ENCODE measurements at regions not wholly inside any gene's neighbourhood (a gene's known extent, or its start where the extent isn't known, plus 50 kb on each side); places are given as distances from the start of the nearest gene placed in this dataset.
"Not testable (repeated sequence)": the region's sequence is repeated elsewhere in the genome, so short reads cannot be mapped to it uniquely, and the experiment has no call there.

DNA sequence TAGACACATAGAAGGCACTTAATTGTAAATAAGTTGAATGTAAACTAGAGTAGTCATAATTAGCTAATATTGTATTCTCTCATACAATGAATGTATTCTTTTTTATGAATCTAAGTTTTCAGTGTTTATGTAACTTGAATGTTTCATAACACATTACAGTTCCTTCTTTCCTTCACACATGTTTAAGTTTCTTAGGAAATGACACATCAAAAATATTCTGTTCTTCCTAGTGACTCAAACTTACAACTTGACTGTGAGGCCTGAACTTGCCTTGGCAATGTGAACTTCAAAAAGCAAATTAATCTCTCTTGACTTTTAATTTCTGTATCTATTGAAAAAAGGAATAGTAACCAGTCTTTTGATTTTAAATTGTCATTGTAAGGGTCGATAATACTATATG lies 700.1 kb downstream of the KCNT2 start:
- DNase-seq, result no peak

DNA sequence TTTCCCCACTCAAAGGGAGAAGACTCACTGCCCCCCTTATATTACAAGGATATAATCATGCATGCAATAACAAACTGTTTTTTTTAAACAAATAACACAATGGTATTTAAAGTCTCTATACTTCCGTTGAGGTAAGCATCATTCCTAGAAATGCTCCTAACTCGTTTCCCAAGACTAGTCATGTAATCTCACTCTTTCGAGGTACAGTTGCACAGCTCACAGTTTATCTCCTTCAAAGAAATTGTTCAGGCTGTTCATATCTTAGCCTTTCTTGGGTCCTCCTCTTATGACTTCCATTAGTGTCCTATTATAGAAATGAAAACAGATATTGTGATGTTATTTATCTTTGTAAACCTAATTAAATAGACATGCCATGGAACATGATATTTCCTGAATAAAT lies 705.0 kb downstream of the KCNT2 start:
- DNase-seq, result no peak

- DNase-seq, result no peak
These were observed 705.5 kb downstream of the KCNT2 start for GRCh38 chr1:195902779-195903178.

GRCh38 chr1:195899762-195900352 lies 708.4 kb downstream of the KCNT2 start:
- DNase-seq, result no peak

DNA sequence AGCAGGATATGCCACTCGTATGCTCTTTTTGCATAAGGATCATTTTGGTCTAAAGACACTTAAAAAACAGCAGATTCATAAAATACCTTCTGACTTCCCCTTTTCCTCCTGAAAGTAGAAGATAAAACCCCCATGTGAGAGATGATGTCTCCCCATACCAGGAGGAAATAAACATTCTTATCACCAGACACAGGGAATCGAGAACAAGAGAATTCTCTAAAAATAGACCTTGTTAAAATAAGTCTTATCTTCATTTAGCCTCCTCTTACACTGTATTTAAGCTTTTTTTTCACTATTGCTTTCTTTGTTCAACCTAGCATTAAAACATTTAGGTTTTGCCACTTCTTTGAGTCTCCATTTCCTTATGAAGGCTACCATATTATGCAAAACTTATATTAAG lies 709.3 kb downstream of the KCNT2 start:
- no peak for DNase-seq

- DNase-seq, result no peak
These were observed 709.9 kb downstream of the KCNT2 start for GRCh38 chr1:195898373-195898772.

GRCh38 chr1:195897076-195897475 lies 711.2 kb downstream of the KCNT2 start:
- DNase-seq, result no peak

DNA sequence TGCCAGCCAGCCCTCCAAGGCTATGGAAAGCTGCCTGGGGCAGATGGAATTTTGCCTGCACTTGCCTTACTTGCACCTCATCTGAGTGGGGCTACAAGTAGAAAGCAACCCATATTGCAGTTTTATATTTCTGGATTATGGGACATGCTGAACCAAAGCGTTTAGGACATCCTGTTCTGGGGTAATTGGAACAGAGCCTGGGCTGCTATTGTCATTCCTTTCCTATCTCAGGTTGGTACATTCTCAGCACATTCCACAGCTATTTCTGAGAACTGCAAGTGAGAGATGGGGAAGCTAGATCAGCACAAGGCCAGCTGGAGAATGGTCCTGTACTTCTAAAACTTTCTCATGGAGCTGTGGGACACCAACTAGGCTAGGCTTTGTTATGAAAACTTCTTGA lies 713.8 kb downstream of the KCNT2 start:
- DNase-seq, result no peak

GRCh38 chr1:195886000-195886399 lies 722.2 kb downstream of the KCNT2 start:
- no peak for DNase-seq

DNA sequence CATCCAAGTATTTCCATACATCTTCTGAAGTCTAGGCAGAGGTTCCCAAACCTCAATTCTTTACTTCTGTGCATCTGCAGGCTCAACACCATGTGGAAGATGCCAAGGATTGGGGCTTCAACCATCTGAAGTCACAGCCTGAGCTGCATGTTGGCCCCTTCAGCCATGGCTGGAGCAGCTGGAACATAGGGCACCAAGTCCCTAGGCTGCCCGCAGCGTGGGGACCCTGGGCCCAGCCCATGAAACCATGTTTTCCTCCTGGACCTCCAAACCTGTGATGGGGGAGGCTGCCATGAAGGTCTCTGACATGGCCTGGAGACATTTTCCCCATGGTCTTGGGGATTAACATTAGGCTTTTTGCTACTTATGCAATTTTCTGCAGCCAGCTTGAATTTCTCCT lies 729.8 kb downstream of the KCNT2 start:
- no peak for DNase-seq

DNA sequence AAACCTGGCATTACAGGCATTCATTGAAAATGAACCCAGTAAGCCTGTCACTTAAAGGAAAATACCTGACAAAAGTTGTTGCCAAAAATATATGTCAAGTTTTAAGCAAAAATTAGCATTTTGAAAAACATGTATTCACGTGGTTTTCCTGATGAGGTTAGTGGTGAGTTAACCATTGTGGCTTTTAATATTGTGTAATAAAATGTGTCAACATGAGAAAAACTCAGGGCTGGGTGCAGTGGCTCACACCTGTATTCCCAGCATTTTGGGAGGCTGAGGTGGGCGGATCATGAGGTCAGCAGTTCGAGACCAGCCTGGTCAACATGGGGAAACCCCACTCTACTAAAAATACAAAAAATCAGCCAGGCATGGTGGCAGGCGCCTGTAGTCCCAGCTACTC lies 731.4 kb downstream of the KCNT2 start:
- DNase-seq, result no peak

- no peak for DNase-seq
These were observed 735.9 kb downstream of the KCNT2 start for GRCh38 chr1:195872376-195872775.

DNA sequence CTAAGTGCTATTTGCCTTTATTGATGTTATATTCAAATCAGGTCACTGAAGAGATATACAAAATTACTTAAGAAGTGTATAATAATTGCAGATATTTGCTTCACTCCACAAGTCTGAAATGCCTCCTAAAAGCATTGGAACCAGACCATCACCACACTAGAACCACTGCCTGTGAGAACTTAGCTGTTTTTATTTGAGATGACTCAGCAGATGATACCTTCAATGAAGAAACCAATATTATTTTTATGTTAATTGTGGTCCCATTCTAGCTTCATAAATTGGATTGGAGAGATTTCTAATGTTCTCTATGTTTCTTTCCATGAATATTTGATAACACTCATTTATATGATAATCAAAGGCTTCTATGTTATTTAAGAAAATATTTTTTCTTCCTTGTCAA lies 740.6 kb downstream of the KCNT2 start:
- DNase-seq, result no peak

- no peak for DNase-seq
These were observed 741.4 kb downstream of the KCNT2 start for GRCh38 chr1:195866781-195867222.

- no peak for DNase-seq
These were observed 742.0 kb downstream of the KCNT2 start for GRCh38 chr1:195866091-195866780.

DNA sequence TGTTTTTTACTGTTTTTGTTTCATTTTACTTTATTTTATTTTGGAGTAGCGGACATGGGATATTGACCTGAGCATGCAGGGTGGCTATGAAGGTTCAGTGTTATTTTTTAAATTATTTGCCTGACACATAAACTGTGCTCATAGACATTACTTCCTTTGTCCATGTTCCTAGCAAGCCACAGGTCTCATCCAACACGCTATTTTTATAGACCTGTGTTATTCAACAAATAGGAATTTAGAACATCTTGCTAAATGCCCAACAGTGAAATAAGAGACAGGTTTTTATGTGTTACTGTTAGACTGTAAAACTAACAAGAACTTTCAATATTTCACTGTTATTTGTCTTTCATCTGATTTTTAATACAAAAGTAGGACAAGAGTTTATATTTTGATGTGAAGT lies 756.4 kb downstream of the KCNT2 start:
- DNase-seq, result no peak

GRCh38 chr1:195851016-195851601 lies 757.1 kb downstream of the KCNT2 start:
- DNase-seq, result no peak

DNA sequence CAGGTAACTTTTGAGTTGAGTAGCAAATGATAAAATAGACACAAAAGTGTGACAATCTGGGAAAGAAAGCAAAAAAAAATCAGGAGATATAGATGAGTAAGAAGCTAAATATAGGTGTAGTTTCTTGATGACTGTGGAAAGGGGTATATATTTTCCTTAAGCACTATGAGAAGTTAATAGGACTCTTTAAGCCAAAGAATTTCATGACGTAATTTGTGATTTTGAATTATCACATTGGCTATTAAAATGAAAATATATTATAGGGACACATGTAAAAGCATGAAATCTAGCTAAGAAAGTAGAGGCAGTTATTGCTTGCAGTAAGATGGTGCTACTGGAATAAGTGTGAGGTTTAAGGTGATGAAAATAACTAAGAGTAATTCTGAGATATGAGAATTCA lies 759.1 kb downstream of the KCNT2 start:
- no peak for DNase-seq

- DNase-seq, result not testable (repeated sequence)
These were observed 760.0 kb downstream of the KCNT2 start for GRCh38 chr1:195847957-195848875.

GRCh38 chr1:195831789-195832188 lies 776.5 kb downstream of the KCNT2 start:
- no peak for DNase-seq

DNA sequence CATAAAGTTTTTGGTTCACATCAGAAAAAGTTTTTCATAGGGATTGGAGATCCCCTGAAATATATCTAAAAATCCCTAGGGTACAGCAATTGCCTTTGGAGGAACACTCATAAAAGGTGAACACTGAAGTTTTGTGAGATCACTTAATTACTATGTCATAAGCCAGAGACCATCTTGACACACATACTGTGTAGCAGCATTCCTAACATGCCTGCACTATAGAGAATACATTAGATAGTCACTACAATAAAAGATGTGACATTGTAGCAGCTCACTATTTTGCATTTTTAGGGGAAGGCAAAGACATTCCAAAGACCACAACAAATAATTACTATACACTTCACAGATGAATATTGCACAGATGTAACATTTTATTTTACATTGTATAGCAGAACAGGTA lies 779.9 kb downstream of the KCNT2 start:
- DNase-seq, result no peak

- no peak for DNase-seq
These were observed 787.3 kb downstream of the KCNT2 start for GRCh38 chr1:195820925-195821324.

DNA sequence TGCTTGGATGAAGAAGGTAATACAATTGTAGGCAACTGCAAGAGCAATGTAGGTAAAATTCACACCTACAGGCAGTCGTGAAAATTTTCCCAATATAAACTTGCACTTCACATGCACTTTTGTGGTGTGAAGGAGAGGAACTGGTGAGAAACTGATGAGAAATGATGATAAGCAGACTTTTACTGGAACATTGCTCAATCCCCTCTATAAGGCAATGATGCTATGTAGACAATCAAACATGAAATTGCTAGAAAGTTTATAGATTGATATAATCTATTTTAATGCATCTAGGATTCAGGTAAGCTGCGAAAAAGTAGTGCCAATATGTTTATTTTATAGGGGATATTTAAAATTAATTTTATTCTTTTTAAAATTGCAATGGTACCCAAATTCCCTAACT lies 802.2 kb downstream of the KCNT2 start:
- DNase-seq, result no peak

DNA sequence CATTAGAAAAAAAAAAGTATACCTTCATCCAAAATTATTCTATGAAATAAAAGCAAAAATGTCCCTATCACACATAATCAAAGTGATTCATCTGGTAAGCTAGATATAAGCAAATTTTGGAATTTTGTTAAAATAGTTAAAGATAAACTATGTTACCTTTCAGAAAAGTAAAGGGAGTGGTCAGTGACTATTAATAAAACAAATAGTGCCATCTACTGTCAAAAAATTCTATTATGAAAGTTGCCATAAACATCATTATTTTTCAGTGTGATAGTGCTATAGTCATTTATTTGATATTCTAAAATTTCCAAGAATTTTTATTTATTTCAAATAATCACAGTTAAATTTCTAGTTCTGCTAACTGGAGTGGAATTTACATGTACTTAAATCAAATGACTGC lies 803.7 kb downstream of the KCNT2 start:
- DNase-seq, result no peak
